Kasumi-1 (cell line): ENCODE measurements at regions not wholly inside any gene's neighbourhood (a gene's known extent, or its start where the extent isn't known, plus 50 kb on each side); places are given as distances from the start of the nearest gene placed in this dataset.
"Not testable (repeated sequence)": the region's sequence is repeated elsewhere in the genome, so short reads cannot be mapped to it uniquely, and the experiment has no call there.

ENCODE experiments used
- DNase-seq, 2 experiments: peaks; one replicate each; lab custom pipeline; 2025; lab: John Stamatoyannopoulos, UW

DNA sequence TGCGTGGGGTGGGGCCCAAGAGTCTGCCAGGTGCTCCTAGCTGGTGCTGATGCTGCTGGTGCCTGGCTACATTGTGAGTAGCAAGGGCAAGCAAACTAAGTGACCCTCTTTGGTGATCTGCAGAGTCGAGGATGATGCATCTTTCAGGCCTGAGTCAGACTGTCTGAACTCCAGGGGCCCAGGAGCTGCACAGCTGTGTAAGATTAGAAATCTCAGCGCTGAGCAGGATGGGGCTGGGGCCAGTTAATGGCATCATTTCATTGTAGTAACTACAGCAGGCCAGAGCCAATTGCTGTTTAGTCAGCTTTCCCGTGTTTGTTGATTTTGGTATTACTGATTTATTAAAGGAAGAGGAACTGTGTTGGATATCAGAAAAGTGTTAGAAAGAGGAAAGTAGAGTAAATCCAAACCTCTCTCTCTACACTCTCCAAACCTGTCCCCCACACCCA lies 365.2 kb downstream of the PAX1 start:
- DNase-seq, result no peak

DNA sequence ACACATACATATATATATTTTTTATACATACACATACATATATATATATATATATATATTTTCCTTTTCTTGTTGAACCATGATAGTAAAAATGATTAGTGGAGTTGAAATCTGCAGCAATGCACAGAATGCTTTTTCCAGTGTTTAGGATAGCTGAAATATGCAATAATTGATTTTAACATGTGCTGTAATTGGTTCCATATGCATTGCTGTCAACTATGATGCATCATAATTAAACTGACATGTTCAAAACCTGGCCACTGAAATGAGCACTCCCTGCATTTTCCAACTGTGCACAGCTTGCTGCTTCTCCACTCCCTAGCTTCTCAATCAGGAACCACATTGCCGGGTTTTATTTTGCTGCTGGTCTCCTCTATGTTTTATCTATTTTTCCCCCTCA lies 358.3 kb downstream of the PAX1 start:
- no peak for DNase-seq

DNA sequence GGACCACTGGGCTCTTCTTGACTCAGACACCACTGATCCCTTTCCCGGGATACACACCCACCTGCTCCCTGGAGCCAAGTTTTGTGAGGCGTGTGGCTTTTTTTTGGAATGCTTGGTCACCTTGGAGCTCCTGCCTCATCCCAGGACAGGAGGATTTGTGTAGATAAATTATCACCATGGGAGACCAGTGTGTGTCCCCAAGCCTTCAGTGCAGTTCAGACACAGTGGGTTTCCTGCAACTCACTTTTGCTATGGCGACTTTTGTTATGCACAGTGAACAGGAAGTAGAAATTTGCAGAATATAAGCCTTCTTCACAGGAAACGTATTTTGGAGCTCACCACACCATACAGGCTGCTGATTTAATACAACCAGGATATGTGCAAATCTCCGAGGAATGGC lies 357.4 kb downstream of the PAX1 start:
- no peak for DNase-seq

DNA sequence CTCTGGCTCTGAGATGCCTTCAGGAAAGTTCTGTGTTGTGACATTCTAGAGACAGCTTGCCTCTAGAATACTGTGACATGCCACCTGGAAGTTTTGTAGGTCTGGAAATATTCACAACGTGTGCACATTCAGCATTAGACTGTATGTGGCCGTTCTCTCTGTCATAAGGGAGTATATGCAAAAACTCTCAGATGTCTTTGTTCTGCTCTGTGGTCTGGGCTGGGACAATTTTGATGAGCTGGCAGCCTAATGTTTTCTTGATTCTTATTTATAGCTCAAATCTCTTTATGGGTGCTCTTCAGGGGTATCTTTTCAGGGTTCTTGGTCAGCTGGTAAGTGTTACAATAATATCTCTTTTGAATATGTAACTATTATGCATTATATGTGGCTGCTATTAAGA lies 355.1 kb downstream of the PAX1 start:
- no peak for DNase-seq

DNA sequence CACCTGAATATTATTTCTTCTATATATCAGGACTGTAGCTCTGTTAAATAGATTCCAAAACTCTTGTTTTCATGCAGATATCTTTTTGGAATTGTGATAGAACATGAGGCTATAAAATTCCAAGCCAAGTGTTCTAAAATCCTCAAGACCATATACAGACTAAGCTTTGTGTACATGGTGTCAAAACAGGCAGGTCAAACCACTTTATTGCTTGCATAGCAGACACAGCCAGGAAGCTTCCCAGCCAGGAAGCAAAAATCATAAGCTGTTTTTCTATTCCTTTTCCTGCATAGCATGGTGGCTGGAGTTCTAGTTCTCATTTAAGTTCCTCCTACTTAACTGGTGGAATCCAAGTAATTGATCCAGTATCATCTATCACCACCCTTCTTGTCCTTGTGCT lies 353.3 kb downstream of the PAX1 start:
- DNase-seq, result no peak

DNA sequence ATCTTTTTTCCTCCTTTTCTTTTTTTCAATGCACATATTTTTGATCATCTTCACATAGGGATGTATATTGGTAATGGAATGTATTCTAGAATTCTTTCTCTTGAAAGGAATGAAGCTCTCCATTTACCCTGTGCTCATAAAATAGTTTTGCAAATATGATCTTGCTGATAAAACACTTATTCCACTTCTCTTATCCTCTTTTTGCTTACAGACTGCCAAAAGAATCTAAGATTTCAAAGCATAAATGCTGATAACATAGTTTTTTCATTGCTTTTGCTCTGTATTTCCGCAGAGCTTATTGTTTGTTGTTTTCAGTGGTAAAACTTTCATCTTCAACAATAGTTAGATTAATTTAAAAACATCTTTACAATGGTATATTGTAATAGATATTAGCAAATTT lies 350.5 kb downstream of the PAX1 start:
- DNase-seq, result no peak

DNA sequence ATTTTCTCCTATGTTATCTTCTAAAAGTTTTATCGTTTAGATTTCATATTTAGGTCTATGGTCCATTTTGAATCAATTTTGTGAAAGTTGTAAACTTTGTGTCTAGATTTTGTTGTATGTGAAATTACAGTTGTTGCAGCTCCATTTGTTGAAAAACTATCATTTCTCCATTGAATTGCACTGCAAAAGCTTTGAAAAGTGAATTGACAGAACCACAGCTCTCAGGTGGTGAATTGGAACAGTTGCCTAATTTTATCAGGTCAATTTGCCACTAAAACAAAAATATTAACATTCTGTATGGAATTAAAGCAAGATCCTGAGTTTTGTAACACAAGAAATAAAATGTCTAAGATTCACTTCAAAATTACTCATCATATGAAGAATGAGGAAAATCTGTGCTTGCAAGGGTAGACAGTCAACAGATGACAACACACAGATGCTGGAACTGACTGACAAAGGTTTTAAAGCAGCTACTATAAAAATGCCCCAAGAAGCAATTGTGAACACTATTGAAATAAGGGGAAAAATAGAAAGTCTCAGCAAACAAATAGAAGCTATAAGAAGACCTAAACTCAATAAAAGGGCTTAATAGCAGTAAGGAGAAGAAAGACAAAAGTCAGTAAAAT lies 346.7 kb downstream of the PAX1 start:
- DNase-seq, result no peak

DNA sequence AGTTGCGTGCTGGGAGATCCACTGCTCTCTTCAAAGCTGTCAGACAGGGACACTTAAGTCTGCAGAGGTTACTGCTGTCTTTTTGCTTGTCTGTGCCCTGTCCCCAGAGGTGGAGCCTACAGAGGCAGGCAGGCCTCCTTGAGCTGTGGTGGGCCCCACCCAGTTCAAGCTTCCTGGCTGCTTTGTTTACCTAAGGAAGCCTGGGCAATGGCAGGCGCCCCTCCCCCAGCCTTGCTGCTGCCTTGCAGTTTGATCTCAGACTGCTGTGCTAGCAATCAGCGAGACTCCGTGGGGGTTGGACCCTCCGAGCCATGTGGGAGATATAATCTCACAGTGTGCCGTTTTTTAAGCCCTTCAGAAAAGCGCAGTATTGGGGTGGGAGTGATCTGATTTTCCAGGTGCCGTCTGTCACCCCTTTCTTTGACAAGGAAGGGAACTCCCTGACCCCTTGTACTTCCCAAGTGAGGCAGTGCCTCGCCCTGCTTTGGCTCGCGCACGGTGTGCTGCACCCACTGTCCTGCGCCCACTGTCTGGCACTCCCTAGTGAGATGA lies 340.6 kb downstream of the PAX1 start:
- not testable (repeated sequence) for DNase-seq

DNA sequence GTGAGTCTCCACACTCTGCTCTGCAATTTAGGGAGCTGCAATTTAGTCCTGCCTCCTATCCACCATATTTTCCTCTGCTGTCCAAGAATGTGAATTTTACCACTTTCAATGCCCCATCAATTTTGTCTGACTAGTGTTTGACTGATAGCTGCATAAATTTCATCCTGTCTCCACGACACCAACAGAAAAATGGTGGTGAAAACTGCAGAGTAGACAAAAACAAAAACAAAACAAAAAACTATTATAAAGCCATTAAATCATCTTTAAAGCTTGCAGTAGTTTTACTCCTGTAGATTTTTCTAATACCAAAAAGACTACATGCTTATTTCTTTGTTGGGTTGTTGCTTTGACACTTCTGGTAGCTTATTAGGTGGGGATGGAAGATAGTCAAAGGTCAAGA lies 322.0 kb downstream of the PAX1 start:
- no peak for DNase-seq

DNA sequence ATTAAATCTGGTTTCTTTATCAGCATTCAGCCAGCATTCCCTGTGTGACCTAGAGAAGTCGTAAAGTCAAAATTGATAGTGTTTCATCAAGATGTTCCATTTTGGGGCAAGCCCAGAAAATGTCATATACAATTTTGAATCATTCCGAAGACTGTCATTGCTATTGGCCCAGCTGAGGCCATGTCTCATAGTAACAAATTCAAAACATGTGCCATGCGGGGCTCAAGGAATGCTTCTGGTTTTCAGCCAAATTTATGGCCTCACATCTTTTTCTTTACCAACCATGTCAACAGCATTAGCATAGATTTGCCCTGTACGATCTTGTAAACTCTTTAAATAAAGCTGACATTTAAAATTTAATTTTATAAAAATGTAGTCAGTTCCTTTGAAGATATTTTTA lies 314.7 kb downstream of the PAX1 start:
- DNase-seq, result no peak

DNA sequence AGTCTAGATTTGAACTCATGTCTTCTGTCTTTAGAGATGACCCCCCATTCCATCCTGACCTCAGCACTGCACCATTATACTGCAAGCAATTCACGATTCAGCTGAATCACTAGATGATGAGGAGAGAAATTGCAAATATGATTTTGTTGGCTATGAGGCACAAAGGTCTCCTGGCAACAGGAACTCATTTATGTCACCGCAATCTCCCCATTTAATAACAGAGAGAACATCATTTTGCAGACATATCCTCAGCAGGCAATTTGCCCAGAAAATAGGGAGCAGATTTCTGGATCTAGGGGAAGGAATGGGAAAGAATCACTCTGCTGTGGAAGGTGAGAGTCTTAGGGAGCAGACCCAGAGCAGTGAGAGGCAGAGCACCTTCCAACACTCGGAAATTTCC lies 303.0 kb downstream of the PAX1 start:
- DNase-seq, result no peak

DNA sequence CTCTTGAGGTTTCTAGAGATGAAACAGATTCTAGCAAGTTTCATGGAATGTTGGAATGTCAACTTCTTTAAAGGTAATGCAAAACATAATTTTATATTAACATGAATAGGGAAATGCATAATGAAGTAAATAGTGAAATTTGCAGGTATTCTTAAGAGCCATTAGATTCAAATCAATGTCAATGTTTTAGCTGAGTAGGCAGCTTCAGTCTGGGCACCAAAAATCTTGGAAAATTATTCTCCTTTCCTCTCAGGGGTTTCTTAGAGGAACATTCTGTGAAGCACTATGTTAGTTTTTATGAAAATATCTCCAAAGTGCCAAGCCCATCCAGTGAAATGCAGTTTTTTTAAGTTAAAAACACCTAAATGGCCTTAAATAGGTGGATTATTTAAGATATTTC lies 300.8 kb downstream of the PAX1 start:
- no peak for DNase-seq

DNA sequence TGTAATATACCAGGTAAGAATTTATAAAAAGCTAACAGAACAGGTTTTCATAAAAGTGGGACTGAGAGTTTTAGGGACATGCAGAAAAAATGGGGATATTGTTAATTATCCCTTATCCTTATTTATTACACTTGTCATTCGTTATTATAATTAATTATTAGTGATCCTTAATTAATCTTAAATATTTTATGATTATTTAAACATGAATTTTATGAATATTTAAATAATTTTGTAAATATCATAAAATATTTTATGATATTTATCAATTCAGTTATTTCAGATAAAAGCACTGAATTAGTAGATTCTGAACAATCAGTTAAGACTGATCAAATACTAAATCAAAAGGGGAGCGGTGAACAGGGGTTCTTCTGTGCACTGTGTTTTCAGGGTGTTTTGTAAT lies 300.1 kb downstream of the PAX1 start:
- DNase-seq, result no peak

DNA sequence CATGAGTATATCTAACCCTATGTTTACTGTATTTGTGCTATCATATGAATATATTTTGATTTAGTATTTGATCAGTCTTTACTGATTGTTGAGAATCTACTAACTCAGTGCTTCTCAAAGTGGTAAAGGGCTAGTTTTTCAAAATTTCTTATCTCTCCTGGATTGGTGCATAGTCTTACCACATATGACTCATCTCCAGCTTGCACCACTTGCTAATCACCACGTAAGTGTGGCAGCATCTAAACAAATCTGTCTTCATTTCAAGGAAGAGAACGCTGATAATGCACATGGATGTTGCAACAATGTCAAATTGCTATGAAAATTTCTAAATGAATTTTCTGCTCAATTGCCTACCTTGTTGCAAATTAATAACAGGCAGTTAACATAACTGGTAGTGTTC lies 299.5 kb downstream of the PAX1 start:
- no peak for DNase-seq

DNA sequence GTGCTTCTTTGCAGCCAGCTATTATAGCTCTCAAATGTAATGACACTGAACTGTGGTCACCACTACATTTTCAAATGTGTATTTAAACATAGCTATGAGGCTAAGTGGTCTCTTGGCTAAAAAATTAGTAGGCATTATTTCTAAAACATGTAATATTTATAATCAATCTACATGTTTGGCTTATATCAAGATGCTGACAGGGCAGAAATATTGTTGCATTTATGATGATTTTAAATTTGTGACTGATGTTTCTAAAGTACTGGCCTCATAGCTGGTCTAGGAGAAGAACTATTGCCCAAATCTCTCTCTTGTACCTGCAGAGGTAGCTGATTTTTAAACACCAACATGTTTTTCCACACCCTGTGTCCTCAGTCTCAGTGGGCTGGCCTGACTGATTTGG lies 298.2 kb downstream of the PAX1 start:
- no peak for DNase-seq

DNA sequence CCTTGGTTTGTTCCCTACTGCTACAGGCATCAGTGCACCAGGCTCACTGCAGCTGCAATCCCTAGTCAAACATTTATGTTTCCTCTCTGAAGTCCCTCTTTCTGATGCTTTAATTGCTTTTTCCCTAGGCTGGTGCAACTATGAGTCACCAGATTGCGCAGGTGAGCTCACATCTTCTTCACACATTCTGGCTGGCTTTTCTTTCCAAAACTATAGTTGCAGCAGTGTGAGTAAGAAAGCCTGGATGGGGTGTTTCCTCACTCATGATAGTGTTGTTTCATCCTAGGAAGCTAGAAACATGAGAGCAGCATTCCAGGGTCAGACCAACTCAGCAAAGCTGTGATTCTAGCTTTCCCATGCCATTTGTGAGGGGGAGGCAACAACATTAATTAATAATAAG lies 296.4 kb downstream of the PAX1 start:
- no peak for DNase-seq

DNA sequence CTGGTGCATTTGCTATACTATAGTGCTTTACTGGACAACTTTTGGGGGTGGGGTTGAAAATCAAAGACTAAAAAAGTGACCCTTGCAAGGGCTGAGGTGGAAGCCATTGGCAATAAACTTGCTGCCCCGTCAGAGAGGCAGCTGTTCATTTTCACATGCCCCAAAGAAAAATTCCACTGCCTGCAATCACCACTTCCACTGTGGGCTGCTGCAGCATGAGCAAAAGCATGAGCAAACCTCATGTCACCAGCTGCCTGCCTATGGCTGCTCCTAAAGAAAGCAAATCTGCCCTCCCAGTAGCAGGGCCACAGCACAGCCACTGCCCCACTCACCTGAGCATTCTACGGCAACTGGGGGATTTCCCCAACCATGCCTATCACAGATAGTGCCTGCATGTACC lies 290.0 kb downstream of the PAX1 start:
- DNase-seq, result no peak

DNA sequence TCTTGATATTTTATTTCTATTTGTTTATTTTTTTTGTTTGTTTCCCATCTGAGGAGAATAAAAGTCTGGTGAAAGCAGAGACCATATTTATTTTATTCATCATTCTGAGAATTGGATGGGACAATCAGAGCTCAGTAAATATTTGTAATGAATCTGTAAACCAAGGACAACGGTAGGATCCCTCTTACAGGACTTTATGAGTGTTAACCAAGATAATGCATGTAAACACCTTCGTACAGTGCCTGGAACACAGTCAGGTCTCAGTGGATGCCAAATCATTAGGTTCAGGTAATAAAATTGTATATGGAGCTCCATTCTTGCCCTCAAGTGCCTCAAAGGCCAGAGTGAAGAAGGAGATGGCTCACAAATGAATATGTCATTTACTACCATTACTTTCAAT lies 288.7 kb downstream of the PAX1 start:
- no peak for DNase-seq

DNA sequence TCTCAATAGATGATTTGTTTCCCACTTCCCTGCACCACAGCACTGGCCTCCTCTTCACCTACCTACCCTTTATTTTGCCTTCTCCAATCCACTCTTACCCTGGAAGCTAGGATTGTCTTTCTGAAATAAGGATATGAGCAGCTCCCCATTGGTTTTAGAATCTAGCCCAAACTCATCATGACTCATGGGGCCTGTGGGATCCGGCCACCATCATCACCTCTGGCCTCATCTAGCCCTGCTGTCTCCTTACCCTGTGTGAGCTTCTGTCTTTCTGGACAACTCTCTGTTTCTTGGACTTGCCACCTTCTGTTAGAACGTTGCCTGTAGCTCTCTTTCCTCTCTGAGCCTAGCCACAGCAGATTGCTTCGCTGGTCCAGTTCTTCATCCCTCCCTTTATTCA lies 277.1 kb downstream of the PAX1 start:
- no peak for DNase-seq

DNA sequence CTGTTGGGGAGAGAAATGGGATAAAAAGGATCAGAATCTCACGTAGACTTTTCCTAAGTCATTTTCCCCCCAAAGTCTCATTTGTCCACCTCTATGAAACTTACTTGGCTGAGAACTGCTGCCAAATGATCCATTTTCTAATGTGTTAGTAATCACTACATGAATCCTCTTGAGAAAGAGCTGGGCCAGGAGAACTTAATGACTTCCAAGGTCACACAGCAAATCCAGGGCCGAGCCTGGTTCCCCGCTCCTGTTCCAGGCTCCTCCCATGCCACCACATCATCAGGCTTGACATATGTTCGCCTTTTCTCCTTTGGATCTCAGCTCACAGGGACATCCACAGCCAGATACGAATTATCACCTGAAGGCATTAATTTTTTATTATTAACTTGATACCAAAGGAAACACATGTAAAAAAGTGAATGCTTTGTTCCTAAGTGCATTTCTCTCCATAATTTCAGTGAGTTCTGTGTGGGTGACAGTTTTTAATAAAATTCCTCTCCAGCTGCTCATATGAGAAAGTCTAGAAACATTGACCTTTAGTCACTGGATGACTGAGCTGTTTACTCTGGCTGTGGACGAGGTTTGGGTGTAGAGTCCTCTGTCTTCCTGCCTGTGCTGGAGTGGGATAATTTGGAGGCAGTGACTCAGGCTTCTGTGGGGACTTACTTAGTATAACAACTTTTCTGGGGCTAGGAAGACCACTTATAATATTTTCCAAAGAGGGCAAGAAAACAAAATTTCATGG lies 276.3 kb downstream of the PAX1 start:
- no peak for DNase-seq

DNA sequence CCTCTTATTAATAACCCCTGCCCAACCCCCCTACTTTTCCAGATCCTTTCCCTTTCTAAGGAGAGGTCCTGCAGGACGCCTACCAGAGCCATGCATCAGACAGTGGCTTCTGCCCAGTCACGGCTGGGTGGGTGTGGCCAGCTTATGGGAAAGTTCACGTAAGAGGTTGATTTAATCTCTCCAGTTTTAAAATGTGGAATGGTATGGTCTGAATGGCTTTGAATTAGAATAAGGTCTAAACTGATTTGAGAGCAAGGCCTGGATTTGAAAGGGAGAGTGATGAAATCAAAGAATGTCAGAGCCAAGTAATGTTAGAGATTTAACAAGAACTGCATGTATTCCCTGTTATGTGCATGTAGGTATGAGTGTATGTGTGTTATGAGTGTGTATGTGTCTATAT lies 275.7 kb downstream of the PAX1 start:
- DNase-seq, result no peak

DNA sequence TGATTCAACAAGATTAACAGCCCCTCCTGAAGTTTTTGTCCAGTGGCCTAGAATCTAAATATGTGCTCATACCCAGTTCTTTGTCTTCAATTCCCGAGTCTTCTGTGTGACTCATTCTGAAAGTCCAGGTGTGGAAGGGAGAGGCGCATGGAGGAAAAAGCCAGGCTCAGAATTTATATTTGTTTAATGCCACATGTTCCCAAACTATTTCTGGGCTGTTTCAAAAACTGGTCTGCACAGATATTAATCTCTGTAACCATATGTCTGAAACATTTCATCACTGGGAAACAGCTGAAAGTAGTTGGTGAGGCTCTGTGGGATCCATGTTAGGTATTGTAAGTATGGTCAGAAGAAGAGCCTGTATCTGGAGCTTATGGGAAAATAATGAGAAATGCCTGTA lies 266.0 kb downstream of the PAX1 start:
- no peak for DNase-seq

DNA sequence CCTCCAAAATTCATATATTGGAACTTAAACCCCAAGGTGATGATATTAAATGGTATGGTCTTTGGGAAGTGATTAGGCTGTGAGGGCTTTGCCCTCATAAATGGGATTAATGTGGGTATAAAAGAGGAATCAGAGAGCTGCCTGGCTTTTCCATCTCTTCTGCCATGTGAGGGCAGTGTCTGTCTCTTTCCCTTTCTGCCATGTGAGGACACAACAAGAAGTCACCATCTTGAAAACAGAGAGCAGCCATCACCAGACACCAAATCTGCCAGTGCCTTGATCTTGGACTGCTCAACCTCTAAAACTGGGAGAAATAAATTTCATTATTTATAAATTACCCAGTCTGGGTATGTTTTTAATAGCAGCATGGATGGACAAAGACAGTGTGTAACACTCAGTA lies 263.0 kb downstream of the PAX1 start:
- no peak for DNase-seq

DNA sequence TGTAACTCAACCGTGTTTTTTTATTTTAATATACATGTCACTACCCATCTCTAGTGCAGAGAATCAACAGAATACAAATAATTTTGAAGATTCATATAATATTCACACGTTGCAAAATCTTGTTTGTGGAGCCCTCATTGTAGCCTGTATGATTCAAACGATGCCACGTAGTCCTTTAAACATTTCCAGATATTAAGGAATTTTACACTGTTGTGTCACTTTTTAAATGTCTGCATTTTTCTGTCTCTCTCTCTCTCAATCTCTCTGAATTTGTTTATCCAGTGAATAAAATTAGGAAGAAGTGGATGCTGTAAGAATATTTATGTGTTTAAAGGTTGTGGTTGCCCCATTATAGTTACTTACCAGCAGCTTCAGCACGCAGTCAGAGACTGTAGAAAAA lies 262.0 kb downstream of the PAX1 start:
- DNase-seq, result no peak
